ENCODE measurements at regions not wholly inside any gene's neighbourhood (a gene's known extent, or its start where the extent isn't known, plus 50 kb on each side); places are given as distances from the start of the nearest gene placed in this dataset.
"Not testable (repeated sequence)": the region's sequence is repeated elsewhere in the genome, so short reads cannot be mapped to it uniquely, and the experiment has no call there.

DNA sequence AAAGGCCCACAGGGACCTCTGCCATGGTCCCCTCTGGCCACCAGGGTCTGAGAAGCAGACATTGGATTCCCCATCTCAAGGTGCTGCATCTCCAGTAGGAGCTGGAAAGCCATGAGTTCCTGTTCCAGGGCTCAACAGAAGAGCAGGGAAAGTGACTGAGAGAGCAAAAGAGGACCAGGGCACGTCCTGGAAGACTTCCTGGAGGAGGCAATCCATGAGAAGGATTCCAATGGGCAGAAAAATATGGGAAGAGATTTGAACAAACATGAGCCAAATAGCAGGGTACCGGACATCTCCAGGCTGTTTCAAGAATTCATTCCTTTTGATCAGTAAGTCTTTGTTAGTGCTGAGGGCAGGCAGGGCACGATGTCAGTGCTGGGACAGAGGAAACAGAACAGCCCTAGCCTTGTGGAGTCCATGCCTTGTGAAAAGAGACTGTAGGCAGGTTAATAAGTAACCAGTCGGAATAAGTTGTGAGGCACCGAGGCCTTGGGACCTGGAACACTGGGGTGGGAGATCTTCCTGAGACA lies 72.8 kb upstream of the TWIST2 start:
- H3K36me3 Mint-ChIP-seq (ENCODE audit: low read depth) = no peaks in the 10 kb centered on the region
- ChIA-PET POLR2A (no interaction called here), CTCF (no interaction called here)
- peaks cover 6% of the 10 kb centered on the region for H3K9me3 Mint-ChIP-seq
- DNase-seq = no peak
- no peak for ATAC-seq (ENCODE audit: low read depth)
- H3K4me3 Mint-ChIP-seq = no peak overlapping the region
- peak overlapping the region; percentile 63 for H3K27ac Mint-ChIP-seq
- TF ChIP-seq CTCF (IDR thresholded peaks at IDR 0.05) = no peak
- peaks cover 3% of the 10 kb centered on the region for H3K27me3 Mint-ChIP-seq
- intact Hi-C loops (cut with micrococcal nuclease) = no loop called here
- H3K4me1 Mint-ChIP-seq = peaks cover 12% of the 10 kb centered on the region

DNA sequence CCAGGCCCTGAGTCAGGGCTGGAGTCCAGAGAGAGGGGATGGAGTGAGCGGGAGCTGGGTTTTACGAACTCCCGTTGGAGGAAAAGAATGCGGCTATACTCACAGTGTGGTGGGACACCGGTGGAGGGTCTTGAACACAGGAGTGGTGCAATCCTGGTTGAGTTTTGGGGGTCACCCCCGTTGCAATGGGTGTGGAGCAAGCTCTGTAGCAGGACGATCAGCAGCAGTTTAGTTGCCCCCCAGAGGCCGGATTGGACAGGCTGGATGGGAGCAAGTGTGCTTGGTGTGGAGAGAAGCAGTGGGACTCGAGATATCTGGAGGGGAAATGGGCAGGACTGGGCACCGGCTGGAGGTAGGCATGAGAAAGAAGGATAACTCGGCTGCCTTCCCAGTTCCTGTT lies 72.3 kb upstream of the TWIST2 start:
- no peak for DNase-seq
- ChIA-PET POLR2A (no interaction called here), CTCF (no interaction called here)
- peaks cover 6% of the 10 kb centered on the region for H3K9me3 Mint-ChIP-seq
- intact Hi-C loops (cut with micrococcal nuclease) = no loop called here
- H3K27me3 Mint-ChIP-seq = no peaks in the 10 kb centered on the region
- H3K27ac Mint-ChIP-seq = peak overlapping the region; percentile 63
- no peak for TF ChIP-seq CTCF (IDR thresholded peaks at IDR 0.05)
- peak overlapping the region; percentile 50 for H3K4me3 Mint-ChIP-seq
- H3K4me1 Mint-ChIP-seq = peaks cover 12% of the 10 kb centered on the region
- ATAC-seq (ENCODE audit: low read depth) = no peak
- H3K36me3 Mint-ChIP-seq (ENCODE audit: low read depth) = no peaks in the 10 kb centered on the region

- no peak for DNase-seq
- ATAC-seq (ENCODE audit: low read depth) = no peak
- Mint-ChIP-seq H3K27ac (no peak overlapping the region), H3K4me3 (no peak overlapping the region), H3K9me3 (peaks cover 6% of the 10 kb centered on the region), H3K27me3 (no peaks in the 10 kb centered on the region), H3K36me3 (ENCODE audit: low read depth) (no peaks in the 10 kb centered on the region), H3K4me1 (peaks cover 12% of the 10 kb centered on the region)
- no peak for TF ChIP-seq CTCF (IDR thresholded peaks at IDR 0.05)
- intact Hi-C loops (cut with micrococcal nuclease) = no loop called here
- POLR2A ChIA-PET = no interaction called here
- CTCF ChIA-PET = no interaction called here
These were observed 71.7 kb upstream of the TWIST2 start for GRCh38 chr2:238776003-238776760.

DNA sequence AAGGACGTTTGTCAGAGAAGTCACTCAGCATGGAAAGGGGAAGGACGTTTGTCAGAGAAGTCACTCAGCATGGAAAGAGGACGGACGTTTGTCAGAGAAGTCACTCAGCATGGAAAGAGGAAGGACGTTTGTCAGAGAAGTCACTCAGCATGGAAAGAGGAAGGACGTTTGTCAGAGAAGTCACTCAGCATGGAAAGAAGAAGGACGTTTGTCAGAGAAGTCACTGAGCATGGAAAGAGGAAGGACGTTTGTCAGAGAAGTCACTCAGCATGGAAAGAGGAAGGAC lies 71.2 kb upstream of the TWIST2 start:
- H3K4me1 Mint-ChIP-seq = peaks cover 12% of the 10 kb centered on the region
- CTCF ChIA-PET; H3K27me3 Mint-ChIP-seq; intact Hi-C loops (cut with micrococcal nuclease); H3K9me3 Mint-ChIP-seq; POLR2A ChIA-PET; ATAC-seq (ENCODE audit: low read depth); DNase-seq; H3K36me3 Mint-ChIP-seq (ENCODE audit: low read depth); H3K27ac Mint-ChIP-seq; H3K4me3 Mint-ChIP-seq: not testable (repeated sequence)

DNA sequence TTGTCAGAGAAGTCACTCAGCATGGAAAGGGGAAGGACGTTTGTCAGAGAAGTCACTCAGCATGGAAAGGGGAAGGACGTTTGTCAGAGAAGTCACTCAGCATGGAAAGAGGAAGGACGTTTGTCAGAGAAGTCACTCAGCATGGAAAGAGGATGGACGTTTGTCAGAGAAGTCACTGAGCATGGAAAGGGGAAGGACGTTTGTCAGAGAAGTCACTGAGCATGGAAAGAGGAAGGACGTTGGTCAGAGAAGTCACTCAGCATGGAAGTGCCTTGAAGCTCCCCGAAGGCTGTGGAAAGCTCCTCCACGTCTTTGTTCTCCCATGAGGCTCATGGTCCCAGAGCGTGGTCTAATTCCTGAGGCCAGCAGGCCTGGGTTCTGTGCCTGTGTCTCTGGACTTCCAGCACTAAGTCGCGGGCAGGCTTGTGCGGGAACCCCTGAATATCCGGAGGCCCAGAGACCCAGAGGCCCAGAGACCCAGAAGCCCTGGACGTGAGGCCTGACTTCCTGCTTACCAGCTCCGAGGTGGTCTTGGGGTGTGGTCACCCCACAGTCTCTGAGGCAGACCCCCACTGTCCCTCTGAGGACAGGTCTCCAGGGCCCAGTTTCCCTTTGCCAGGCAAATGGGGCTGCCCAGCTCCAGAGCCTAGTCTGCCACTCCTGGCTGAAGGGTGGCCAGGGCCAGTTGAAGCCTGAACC lies 70.4 kb upstream of the TWIST2 start:
- Mint-ChIP-seq H3K9me3 (peaks cover 8% of the 10 kb centered on the region), H3K4me1 (peaks cover 12% of the 10 kb centered on the region), H3K36me3 (ENCODE audit: low read depth) (no peaks in the 10 kb centered on the region), H3K27me3 (no peaks in the 10 kb centered on the region), H3K4me3 (no peak overlapping the region), H3K27ac (no peak overlapping the region)
- POLR2A ChIA-PET = interaction anchor here (0.6 kb wide), 1 partner anchor 166 kb away, joined by 3 read pairs; no protein-coding TSS in a partner anchor
- CTCF ChIA-PET = interaction anchor here (1.8 kb wide), 1 partner anchor 11 kb away, joined by 3 read pairs; no protein-coding TSS in a partner anchor
- intact Hi-C loops (cut with micrococcal nuclease) = no loop called here
- DNase-seq (no peak), ATAC-seq (ENCODE audit: low read depth) (no peak)
- TF ChIP-seq CTCF (IDR thresholded peaks at IDR 0.05) = no peak
